ENCODE measurements at regions not wholly inside any gene's neighbourhood (a gene's known extent, or its start where the extent isn't known, plus 50 kb on each side); places are given as distances from the start of the nearest gene placed in this dataset.

- CTCF ChIA-PET, result interaction anchor here (0.5 kb wide), 1 partner anchor 802 kb away, joined by 4 read pairs; no protein-coding TSS in a partner anchor
- Histone ChIP-seq H3K36me3 (ENCODE audit: control insufficient read depth in 2 of 2, insufficient read depth in 1 of 2, low read length in 2 of 2) (no peaks in the 10 kb centered on the region), H3K27ac (ENCODE audit: extremely low read depth, low read depth, low read length) (no peak overlapping the region)
These were observed 136.0 kb upstream of the IRX3 start for GRCh38 chr16:54422569-54422978.

GRCh38 chr16:54422159-54422558 is 135.6 kb upstream of the IRX3 start:
- Histone ChIP-seq H3K36me3 (ENCODE audit: control insufficient read depth in 2 of 2, insufficient read depth in 1 of 2, low read length in 2 of 2) (no peaks in the 10 kb centered on the region), H3K4me3 (ENCODE audit: low read depth, low read length) (no peak overlapping the region), H3K27ac (ENCODE audit: extremely low read depth, low read depth, low read length) (no peak overlapping the region), H3K9me3 (ENCODE audit: control insufficient read depth, insufficient read depth, low read depth, low read length) (no peaks in the 10 kb centered on the region), H3K4me1 (ENCODE audit: control insufficient read depth, insufficient read depth, low read length) (no peaks in the 10 kb centered on the region)
- ChIA-PET POLR2A (no interaction called here), CTCF (interaction anchor here (0.5 kb wide), 1 partner anchor 801 kb away, joined by 4 read pairs; no protein-coding TSS in a partner anchor)
- no peak for TF ChIP-seq ZNF580 (tag by site-specific recombination; IDR thresholded peaks at IDR 0.05)
- no peak for TF ChIP-seq ZNF776 (tag by site-specific recombination; IDR thresholded peaks at IDR 0.05; ENCODE audit: borderline replicate concordance)
- TF ChIP-seq KLF1 (tag by site-specific recombination; IDR thresholded peaks at IDR 0.05), result no peak
- TF ChIP-seq ZBTB6 (tag by site-specific recombination; IDR thresholded peaks at IDR 0.05), result no peak
- no peak for TF ChIP-seq ZBTB44 (tag by site-specific recombination; IDR thresholded peaks at IDR 0.05)
- TF ChIP-seq ZNF292 (tag by site-specific recombination; IDR thresholded peaks at IDR 0.05; ENCODE audit: borderline replicate concordance, low read depth), result no peak
- TF ChIP-seq ZNF529 (tag by site-specific recombination; IDR thresholded peaks at IDR 0.05; ENCODE audit: insufficient replicate concordance), result no peak
- TF ChIP-seq ZNF626 (tag by site-specific recombination; IDR thresholded peaks at IDR 0.05), result no peak
- no peak for TF ChIP-seq OSR2 (tag by site-specific recombination; IDR thresholded peaks at IDR 0.05)
- no peak for TF ChIP-seq INSM2 (tag by site-specific recombination; IDR thresholded peaks at IDR 0.05)
- TF ChIP-seq GLI4 (tag by site-specific recombination; IDR thresholded peaks at IDR 0.05), result no peak
- TF ChIP-seq ZNF121 (tag by site-specific recombination; IDR thresholded peaks at IDR 0.05), result no peak
- no peak for TF ChIP-seq ZNF146 (tag by site-specific recombination; IDR thresholded peaks at IDR 0.05)
- no peak for TF ChIP-seq ZNF544 (tag by site-specific recombination; IDR thresholded peaks at IDR 0.05)
- TF ChIP-seq ZNF239 (tag by site-specific recombination; IDR thresholded peaks at IDR 0.05), result no peak
- no peak for TF ChIP-seq PATZ1 (tag by site-specific recombination; IDR thresholded peaks at IDR 0.05)
- TF ChIP-seq PBX3 (CRISPR knock-in tag; IDR thresholded peaks at IDR 0.05), result no peak
- TF ChIP-seq ZNF18 (tag by site-specific recombination; IDR thresholded peaks at IDR 0.05), result no peak

More at GRCh38 chr16:54422569-54422978, 136.0 kb upstream of the IRX3 start:
- Histone ChIP-seq H3K4me3 (ENCODE audit: low read depth, low read length) (no peak overlapping the region), H3K4me1 (ENCODE audit: control insufficient read depth, insufficient read depth, low read length) (no peaks in the 10 kb centered on the region), H3K9me3 (ENCODE audit: control insufficient read depth, insufficient read depth, low read depth, low read length) (no peaks in the 10 kb centered on the region)
- POLR2A ChIA-PET, result no interaction called here
- TF ChIP-seq EGR2 (tag by site-specific recombination; IDR thresholded peaks at IDR 0.05; ENCODE audit: low read depth) (peak; percentile 52; the same call in 1 of the 2 replicates), ZFHX2 (tag by site-specific recombination; conservative IDR thresholded peaks at IDR 0.05) (0 out of 2 replicates have a peak, but pooled peaks have one; percentile 38), ZNF248 (tag by site-specific recombination; IDR thresholded peaks at IDR 0.05) (no peak)
